ENCODE measurements at regions not wholly inside any gene's neighbourhood (a gene's known extent, or its start where the extent isn't known, plus 50 kb on each side); places are given as distances from the start of the nearest gene placed in this dataset.

DNA sequence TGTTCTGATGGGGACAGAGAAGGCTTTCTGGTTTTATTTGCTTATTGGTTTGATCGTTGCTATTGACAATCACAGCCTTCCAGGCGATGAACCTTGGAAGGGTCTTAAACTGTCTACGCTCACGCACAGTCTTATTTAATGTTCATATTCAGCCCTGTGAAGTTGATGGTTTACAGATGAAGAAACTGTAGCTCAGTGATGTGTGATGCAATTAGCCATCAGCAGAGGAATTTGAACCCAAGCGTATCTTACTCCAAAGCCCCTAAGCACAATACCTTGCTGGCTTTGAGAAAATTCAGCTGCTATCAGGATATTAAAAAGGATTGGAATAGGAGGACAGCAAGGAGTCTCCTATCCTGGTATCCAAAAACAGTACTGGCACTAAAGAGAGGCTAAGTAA lies 77.1 kb upstream of the CALM2 start:
- TF ChIP-seq TAF1 (IDR thresholded peaks at IDR 0.05; ENCODE audit: low read depth) (no peak), ZBTB7A (IDR thresholded peaks at IDR 0.05; ENCODE audit: low read depth) (no peak), EP300 (IDR thresholded peaks at IDR 0.05; ENCODE audit: borderline replicate concordance) (no peak), RAD21 (IDR thresholded peaks at IDR 0.05; ENCODE audit: low read depth) (no peak), YY1 (IDR thresholded peaks at IDR 0.05; ENCODE audit: low read depth) (no peak), TCF12 (IDR thresholded peaks at IDR 0.05; ENCODE audit: low read depth) (no peak), CREB1 (IDR thresholded peaks at IDR 0.05; ENCODE audit: low read depth) (no peak), REST (IDR thresholded peaks at IDR 0.05; ENCODE audit: low read depth) (no peak), FOXM1 (IDR thresholded peaks at IDR 0.05; ENCODE audit: borderline replicate concordance, low read depth) (no peak), EGR1 (IDR thresholded peaks at IDR 0.05) (no peak), CEBPB (IDR thresholded peaks at IDR 0.05) (no peak)
- TF ChIP-seq, protein P1, sequence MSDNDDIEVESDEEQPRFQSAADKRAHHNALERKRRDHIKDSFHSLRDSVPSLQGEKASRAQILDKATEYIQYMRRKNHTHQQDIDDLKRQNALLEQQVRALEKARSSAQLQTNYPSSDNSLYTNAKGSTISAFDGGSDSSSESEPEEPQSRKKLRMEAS (IDR thresholded peaks at IDR 0.05), result no peak

All from Ishikawa (cell line).